Activated gamma-delta T cell treated with anti-CD3 and anti-CD28 coated beads, Interleukin-2, amount 50 U/mL, for 16 hours (primary cell): ENCODE measurements at regions not wholly inside any gene's neighbourhood (a gene's known extent, or its start where the extent isn't known, plus 50 kb on each side); places are given as distances from the start of the nearest gene placed in this dataset.

Source experiments
- DNase-seq: peaks from one replicate; pipeline ENCODE4 v3.0.0-alpha.2; 2020; ENCODE audit warnings: low read depth

DNA sequence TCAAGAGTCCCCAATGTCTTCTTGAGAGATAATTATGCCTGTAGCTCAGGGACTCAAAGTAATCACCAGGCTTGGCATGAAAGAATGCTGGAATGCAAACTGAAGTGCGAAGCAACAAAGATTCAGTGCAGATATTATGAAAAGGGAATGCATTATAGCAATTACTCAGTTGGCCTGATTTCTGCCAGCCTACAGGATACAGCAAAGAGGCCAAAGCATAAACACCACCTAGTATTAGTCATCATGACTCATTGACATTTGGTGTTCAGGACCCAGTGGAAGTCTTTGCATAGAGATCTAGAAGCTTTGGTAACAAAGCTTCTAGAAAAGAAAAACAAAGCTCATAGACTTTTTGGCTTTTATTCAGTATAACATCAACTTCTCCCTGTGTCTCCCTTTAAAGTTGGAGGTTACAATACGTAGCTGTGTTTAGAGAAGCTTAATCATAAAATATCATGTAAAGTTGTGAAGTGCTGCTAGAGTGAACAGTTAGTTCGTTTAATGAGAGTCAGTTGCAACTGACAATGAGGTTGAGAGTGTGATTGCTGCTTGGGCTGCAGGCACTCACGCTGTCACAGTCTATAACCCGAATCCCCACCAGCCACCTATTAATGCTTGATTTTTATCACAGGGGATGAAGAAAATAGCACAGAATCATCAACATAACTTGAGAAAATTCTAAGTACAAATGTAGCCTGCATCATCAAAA lies 932.7 kb downstream of the TFAP2A start:
- no peak for DNase-seq

DNA sequence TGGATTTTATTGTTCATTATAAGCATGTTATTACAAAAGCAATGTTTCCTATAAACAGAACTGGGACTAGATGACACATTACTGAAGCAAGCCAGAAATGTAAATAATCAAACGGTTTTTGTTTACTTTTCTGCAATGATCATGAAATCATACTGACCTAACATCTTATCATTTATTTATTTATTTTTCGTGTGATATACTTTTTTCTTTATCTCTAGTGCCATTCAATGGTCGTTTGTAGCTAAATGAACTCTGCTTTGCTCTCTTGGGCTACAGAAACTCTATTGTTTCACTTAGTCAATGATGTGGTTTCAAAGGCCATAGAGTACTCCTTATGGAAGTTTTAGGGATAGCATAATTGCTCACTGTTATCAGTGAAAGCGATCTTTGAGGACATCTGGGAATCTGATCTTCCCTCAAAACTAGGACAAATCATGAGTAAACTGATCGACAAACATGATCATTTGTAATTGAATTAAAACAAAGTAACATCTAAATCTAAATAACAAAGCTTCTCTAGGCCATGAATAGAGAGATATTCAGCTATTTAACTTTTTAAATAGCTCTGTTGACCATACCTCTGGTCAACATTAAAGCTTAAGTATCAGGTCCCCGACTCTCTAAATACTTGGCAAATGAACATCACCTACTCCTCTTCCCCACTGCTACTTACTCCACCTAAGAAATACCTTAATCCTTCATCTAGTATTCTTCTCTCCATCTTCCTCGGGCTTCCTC lies 933.4 kb downstream of the TFAP2A start:
- DNase-seq: no peak

DNA sequence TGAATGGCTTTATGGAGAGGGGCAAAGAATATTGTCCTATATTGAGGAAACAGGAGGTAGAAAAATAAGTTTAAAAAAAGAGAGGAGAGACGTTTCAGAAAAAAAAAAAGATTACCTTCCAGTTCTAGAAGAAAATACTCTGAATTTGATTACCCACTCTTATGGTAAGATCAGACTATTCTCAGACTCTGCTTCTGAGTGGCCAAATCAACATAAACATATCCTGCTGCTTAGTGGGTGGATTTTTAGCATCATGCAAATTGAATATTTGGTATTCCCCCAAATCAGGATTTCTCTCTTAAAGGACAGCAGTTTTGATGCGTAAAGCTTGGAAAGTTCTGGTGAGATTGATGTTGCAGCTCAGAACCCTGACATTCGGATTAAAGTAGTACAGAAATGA lies 946.6 kb downstream of the TFAP2A start:
- no peak for DNase-seq

DNA sequence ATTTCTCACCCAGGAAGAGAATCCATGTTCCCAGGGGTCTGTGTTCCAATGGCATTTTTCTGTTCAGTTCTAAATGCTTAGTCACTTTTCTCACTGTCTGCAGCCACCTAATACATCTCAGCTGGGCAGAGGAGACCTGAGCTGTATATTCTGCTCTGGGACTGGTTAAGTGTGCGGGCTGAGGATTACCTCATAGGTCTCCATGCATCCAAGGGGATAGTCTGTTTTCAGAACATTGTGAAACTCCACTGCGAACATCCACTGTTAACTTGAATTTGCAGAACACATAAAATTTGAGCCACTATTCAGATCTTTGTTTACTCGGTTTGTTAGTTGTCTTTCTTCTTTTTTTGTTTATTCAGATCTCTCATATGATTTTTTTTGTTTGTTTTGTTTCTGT lies 947.1 kb downstream of the TFAP2A start:
- DNase-seq: no peak

GRCh38 chr6:9464583-9464982 lies 950.3 kb downstream of the TFAP2A start:
- no peak for DNase-seq

DNA sequence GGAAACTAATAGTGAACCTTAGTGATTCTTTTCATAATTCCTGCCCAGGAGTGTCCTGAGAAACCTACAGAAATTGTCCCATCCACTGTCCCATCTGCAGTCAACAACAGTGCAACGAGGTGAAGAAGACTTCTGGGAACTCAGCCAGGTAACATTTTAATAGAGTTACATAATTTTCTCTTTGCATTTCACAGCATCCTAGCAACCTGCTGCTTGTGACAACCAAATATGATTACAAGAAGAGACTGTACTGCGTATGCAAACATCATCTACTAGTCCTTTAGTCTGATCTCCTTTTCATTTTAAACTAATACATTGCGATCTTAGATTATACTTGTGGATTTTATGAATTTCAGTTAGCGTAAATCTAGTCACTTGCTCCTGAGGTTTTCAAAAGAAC lies 951.6 kb downstream of the TFAP2A start:
- DNase-seq: no peak

DNA sequence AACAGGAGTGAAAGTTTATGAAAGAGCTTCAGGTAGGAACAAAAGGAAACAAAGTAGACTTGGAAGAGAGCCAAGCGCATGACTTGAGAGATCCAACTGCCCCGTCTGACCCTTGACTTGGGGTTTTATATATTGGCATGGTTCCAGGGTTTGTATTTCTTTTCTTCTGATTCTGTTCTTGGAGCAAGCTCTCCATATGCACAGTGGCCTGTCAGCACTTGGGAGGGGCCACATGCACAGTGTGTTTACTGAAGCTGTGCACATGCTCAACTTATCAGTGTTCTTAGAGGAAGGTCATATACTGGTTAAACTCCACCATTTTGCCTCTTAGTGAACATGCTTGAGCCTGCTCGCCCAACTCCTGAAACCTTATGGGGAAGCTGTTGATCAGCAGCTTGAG lies 953.7 kb downstream of the TFAP2A start:
- no peak for DNase-seq

DNA sequence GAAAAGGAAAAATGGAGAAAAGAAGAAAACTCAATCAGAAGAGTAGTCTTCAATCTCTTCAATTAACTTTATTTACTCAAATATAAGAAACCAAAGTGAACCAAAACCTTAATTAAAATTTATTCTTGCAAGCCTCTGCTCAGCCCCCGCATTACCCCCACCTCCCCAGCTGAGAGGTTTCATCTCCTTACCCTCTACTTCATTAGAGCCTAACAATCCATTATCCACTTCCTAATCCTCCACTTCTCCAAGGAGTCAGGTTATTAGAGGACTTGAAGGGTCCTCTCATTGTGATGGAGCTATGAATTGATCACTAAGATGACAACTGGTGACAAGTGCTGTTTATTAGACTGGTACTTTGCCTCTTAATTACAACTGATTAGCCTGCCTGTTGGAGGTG lies 956.5 kb downstream of the TFAP2A start:
- DNase-seq: no peak

DNA sequence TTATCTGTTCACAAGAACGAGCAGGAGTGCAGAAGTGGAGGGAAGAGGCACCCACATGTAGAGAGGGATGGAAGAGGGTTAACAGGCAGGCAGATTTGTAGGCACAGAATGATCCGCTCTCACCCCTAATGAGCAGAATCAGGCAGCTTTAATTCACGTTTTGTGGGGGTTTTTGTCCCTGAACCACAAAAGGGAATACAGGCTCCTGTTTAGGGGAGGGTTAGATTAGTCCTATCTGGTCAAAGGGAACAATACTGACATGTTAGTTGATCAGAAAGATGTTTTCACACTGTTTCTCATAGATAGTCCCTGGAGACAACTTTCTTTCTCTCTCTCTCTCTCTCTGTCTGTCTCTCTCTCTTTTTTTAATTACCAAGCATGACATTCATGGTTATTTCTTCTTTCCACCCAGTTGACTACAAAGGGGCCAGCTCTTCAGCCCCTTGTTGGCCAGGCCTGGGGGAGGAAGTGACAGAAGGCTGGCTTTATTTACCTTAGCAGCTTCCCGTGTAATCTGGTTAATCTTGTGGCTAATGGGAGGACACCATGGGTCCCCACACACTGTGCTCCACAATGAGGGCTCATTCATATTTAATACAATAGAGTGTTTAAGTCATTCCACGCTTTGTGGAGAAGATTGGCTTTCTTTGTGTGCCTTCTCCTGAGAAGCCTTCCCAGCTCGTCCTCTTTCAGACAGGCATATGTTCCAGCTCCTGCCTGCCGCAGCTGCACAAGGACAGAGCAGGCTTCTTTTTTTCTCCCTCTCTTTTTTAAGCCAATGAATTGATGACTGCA lies 958.8 kb downstream of the TFAP2A start:
- no peak for DNase-seq

DNA sequence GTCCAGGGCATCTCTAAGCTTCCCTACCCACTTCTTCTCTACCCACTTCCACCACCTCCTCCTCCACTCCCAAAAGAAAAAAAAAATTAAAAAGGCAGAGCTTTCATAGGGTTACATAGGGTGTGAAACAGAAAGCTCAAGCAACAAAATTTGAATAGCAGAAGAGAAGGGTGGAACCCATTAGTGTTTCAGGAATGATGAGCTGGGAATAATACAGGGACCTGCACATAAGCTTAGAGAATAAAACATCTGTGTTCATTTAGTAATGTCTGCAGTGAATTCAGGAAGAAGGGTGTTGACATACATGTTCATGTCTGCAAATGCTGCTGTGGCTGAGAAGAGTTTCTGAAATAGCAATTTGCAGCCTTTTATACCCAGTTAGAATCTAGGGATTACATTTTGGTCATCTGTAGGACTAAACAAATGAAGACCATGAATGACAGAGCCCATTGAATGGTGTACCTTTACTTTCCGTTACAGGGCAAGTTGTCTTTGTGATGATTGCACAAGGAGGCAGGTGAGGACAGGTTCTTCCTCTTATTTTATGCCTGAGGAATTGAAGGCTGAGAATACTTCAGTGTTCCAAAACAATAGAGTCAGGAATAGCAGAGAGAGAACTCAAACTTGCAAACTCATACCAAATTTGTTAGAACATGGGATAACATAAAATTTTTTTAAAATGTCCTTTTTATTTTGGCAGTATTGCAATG lies 975.1 kb downstream of the TFAP2A start:
- DNase-seq: no peak

- DNase-seq: no peak
Measured at GRCh38 chr6:9437836-9438235, 977.0 kb downstream of the TFAP2A start.

DNA sequence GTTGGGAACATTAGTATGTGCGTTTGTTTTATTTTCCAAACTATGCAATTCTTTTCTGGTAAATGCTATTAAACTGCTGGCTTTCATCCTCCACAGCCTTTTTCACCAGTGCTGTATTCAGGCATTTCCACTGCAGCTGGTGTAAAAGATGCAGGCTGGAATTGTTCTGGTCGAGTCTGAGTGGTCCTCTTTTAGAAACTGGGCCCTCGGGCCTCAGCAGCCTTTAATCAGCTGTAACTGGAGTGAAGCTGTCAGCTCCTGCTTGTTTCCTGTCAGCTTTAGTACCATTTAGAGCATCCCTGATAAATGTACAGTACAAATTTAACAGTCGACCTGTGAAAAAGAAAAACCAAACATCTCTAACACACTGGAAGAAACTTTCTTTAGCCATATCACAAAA lies 979.6 kb downstream of the TFAP2A start:
- no peak for DNase-seq

- no peak for DNase-seq
Measured at GRCh38 chr6:9431945-9432344, 982.9 kb downstream of the TFAP2A start.

DNA sequence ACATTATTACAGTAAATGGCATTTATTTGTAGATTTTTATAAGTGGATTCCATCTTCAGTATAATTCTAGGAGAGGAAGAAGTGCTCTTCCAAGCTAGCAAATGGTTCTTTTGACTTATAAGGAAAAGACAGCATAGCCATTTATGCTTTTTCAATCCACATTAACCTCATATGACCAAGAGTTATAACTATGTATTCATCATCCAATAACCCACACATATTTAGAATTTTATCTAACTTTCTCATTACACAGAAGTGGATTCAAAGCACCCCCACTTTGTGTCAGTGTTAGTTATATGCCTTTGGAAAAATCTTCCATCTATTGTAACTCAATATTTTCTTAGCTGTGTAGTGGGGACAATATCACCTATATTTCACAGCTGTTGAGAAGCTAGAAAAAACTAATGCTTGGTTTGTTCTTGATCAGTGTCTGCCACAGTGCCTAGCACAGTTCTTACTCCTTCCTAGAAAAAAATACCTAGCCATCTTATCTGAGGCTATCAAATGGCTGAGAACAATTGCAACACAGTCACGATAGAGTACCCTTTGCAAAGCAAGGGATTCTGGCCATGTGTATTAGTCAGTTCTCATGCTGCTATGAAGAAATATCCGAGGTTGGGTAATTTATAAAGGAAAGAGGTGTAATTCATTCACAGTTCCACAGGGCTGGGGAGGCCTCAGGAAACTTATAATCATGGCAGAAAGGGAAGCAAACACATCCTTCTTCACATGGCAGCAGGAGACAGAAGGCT lies 986.3 kb downstream of the TFAP2A start:
- DNase-seq: no peak

DNA sequence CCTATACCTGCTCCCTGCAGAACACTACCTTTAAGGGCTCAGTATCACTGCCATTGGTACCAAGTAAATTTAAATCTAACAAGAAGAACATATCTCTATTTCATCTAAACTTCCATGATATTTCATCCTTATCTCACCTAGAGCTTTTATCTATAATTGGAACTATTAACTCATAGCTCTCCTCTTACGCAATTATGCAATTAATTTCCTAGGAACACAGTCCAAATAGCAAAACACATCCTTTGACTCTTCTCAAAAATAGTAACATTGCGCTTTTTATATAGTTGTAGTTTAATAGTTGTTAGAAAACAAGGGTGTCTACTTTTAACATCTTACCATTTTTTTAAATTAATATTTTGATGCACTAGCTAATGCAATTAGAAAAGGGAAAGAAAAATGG lies 986.8 kb upstream of the SLC35B3 start:
- no peak for DNase-seq

GRCh38 chr6:9420316-9421015 lies 985.1 kb upstream of the SLC35B3 start:
- DNase-seq: no peak

DNA sequence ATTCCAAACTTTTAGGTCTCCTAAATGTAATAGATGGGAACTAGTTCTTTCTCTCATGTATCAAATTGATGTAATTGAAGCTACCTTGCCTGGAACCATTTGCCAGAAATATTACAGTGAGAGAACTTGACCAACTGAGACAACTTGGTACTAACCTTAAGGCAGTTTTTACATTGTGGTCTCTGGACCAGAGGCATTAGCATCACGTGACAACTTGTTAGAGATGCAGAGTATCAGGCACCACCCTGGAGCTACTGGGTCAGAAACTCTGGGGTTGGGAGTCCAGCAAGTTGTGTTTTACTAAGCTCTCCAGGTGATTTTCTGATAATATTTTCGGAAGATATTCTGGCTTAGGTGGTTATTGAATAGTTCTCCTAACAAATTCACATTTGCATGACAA lies 982.1 kb upstream of the SLC35B3 start:
- no peak for DNase-seq

DNA sequence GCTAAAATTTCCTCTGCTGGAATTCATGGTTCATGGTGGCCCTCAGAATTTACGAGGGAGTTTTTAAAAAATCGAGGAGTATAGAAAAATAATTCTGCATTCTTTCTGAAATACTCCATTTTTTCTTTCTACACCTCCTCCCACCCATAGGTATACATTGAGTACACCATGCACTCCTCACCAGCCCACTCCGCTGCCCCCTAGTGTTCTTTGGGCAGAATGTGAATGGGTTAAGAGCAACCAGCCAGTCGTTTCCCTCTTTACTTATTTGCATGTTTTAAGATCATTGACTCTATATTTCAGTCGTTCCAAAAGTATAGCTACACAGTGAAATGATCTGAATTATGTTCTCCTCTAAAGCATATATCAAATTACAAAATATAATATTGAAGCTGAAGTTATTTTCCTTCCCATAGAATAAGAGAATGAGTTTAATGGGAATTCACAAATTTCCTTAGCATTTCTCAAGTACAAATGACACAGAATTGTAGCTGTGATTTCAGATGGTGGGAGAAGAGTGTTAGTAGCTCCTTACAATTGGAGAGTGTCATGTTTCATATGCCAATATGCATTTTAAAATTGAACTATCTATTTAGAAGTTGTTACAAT lies 977.7 kb upstream of the SLC35B3 start:
- DNase-seq: no peak

- DNase-seq: no peak
Measured at GRCh38 chr6:9409126-9409525, 973.8 kb upstream of the SLC35B3 start.

GRCh38 chr6:9408402-9409117 lies 973.2 kb upstream of the SLC35B3 start:
- no peak for DNase-seq
